Tibial nerve (tissue), 4 donors: ENCODE measurements at regions not wholly inside any gene's neighbourhood (a gene's known extent, or its start where the extent isn't known, plus 50 kb on each side); places are given as distances from the start of the nearest gene placed in this dataset.
"Not testable (repeated sequence)": the region's sequence is repeated elsewhere in the genome, so short reads cannot be mapped to it uniquely, and the experiment has no call there.

ENCODE experiments used
- DNase-seq, 2 donors: peaks; one replicate each; pipeline ENCODE4 v3.0.0-alpha.2; 2019; ENCODE audit warnings: low spot score in 2 of 2
- H3K27ac ChIP-seq, 4 donors: fragments of 200-600 bp; sonication (generic) in 3 of 4; one replicate each; pipeline ENCODE4 v1.5.1; 2017 to 2019; ENCODE audit warnings: mild to moderate bottlenecking in 1 of 4
- H3K27me3 ChIP-seq, 2 donors: fragments of 200-600 bp; sonication (generic) in 1 of 2; one replicate each; pipeline versions ENCODE4 v1.5.1 to v1.6.0; 2017 to 2019
- H3K36me3 ChIP-seq, 3 donors: fragments of 200-600 bp; sonication (generic); one replicate each; pipeline ENCODE4 v1.5.1; 2018 to 2019
- H3K4me1 ChIP-seq, 4 donors: fragments of 200-600 bp; sonication (generic) in 3 of 4; one replicate each; pipeline ENCODE4 v1.5.1; 2017 to 2019
- H3K4me3 ChIP-seq, 4 donors: fragments of 200-600 bp; sonication (generic) in 3 of 4; one replicate each; pipeline ENCODE4 v1.5.1; 2017 to 2019; ENCODE audit warnings: mild to moderate bottlenecking in 1 of 4, moderate library complexity in 1 of 4
- H3K9me3 ChIP-seq, 4 donors: fragments of 200-600 bp; sonication (generic) in 3 of 4; one replicate each; pipeline ENCODE4 v1.5.1; 2017 to 2019
- EP300 ChIP-seq, 2 donors: sonication (generic); formaldehyde crosslinking; IDR thresholded peaks; one replicate each; pipeline ENCODE4 v1.6.1; 2017; ENCODE audit warnings: antibody characterized with exemption in 2 of 2, mild to moderate bottlenecking in 1 of 2
- POLR2A ChIP-seq, 2 donors: fragments of 450-650 bp; IDR thresholded peaks; one replicate each; pipeline ENCODE4 v1.6.1; 2017; ENCODE audit warnings: antibody characterized with exemption in 2 of 2, mild to moderate bottlenecking in 2 of 2, moderate library complexity in 2 of 2
- WGBS, 2 donors: methylation state at CpG; one replicate each; pipeline ENCODE4 v1.1.5; 2018; 5-methylcytosine and 5-hydroxymethylcytosine counted together
- TF ChIP-seq, protein P1 (sequence below), 5 experiments: fragments of 200-600 bp in 3 of 5; fragments of 450-650 bp in 2 of 5; sonication (generic) in 3 of 5; IDR thresholded peaks; one replicate each; pipeline ENCODE4 v1.5.1; 2016 to 2019; ENCODE audit warnings: antibody characterized with exemption in 5 of 5, mild to moderate bottlenecking in 3 of 5, moderate library complexity in 2 of 5

DNA sequence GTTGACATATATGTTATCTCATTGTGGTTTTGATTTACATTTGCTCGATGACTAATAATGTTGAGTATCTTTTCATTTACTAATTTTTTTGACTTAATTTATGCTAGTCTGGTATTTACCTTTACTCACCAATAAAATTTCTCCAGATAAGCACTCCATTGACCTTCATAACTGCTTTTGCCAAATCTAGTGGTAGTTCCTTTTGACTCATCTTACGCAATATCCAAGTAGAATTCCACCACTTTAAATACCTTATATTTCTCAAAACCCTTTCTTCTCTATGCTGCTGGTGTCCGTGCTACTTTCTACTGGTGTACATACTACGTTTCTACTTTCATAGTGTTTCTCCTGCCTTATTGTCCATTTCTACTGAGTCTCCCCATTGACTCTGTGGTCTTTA, 407.6 kb upstream of the SPHKAP start:
- TF ChIP-seq, protein P1, sequence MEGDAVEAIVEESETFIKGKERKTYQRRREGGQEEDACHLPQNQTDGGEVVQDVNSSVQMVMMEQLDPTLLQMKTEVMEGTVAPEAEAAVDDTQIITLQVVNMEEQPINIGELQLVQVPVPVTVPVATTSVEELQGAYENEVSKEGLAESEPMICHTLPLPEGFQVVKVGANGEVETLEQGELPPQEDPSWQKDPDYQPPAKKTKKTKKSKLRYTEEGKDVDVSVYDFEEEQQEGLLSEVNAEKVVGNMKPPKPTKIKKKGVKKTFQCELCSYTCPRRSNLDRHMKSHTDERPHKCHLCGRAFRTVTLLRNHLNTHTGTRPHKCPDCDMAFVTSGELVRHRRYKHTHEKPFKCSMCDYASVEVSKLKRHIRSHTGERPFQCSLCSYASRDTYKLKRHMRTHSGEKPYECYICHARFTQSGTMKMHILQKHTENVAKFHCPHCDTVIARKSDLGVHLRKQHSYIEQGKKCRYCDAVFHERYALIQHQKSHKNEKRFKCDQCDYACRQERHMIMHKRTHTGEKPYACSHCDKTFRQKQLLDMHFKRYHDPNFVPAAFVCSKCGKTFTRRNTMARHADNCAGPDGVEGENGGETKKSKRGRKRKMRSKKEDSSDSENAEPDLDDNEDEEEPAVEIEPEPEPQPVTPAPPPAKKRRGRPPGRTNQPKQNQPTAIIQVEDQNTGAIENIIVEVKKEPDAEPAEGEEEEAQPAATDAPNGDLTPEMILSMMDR (IDR thresholded peaks at IDR 0.05): no peak
- TF ChIP-seq POLR2A (IDR thresholded peaks at IDR 0.05): no peak
- no peak for TF ChIP-seq EP300 (IDR thresholded peaks at IDR 0.05)
- no peak overlapping the region for H3K4me3 ChIP-seq
- DNase-seq: no peak
- no peaks in the 10 kb centered on the region for H3K9me3 ChIP-seq
- no peaks in the 10 kb centered on the region for H3K36me3 ChIP-seq
- 71 to 72% methylated on average over 4 of the region's 4 CpGs for WGBS, 2 donors
- H3K4me1 ChIP-seq: no peaks in the 10 kb centered on the region
- H3K27me3 ChIP-seq: no peaks in the 10 kb centered on the region
- H3K27ac ChIP-seq: no peak overlapping the region

DNA sequence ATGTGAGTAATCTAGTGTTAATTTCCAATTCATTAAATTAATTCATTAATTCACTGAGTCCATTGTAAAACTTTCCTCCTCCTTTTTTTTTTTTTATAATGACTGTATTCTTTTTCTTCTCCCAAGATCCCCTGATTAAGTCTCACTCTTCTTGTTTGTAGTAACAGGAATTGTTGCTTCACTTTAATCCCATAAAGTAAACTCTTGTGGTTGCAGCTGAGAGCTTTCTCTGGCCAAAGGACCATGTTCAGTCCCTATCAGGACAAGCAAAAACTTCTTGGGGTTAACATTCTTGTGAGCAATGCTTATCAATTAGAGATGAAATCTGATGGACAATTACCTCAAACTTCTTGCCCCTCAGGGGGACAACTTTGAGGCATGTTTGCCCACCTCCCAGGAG, 400.2 kb upstream of the SPHKAP start:
- Histone ChIP-seq H3K27me3 (no peaks in the 10 kb centered on the region), H3K27ac (no peak overlapping the region), H3K4me3 (no peak overlapping the region), H3K4me1 (no peaks in the 10 kb centered on the region), H3K9me3 (no peaks in the 10 kb centered on the region), H3K36me3 (no peaks in the 10 kb centered on the region)
- DNase-seq: no peak
- TF ChIP-seq, protein P1 (IDR thresholded peaks at IDR 0.05): no peak
- TF ChIP-seq EP300 (IDR thresholded peaks at IDR 0.05): no peak

DNA sequence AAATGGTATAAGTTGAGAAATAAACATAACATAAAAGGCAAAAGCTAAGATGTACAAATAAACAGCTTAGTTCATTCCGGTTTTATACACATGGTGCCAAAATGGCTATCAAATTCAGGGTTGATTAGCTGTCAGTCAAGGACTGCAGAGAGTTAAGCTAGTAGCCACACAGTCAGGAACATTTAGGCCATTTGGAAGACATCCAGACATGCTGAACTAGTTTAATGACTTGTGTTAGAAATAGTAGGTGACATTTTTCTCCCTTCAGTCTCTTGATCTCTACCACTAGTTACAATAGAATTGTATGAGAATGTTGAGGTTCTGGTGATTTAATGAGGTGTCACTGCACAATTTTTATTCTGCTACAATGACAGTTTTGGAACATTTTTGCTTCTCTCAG, 394.4 kb upstream of the SPHKAP start:
- Histone ChIP-seq H3K36me3 (no peaks in the 10 kb centered on the region), H3K4me1 (no peaks in the 10 kb centered on the region), H3K9me3 (no peaks in the 10 kb centered on the region), H3K27me3 (no peaks in the 10 kb centered on the region), H3K27ac (no peak overlapping the region), H3K4me3 (no peak overlapping the region)
- 65 to 88% methylated on average over 1 of the region's 1 CpG for WGBS, 2 donors
- DNase-seq: no peak
- TF ChIP-seq EP300 (IDR thresholded peaks at IDR 0.05) (no peak), POLR2A (IDR thresholded peaks at IDR 0.05) (no peak)
- TF ChIP-seq, protein P1 (IDR thresholded peaks at IDR 0.05): no peak

DNA sequence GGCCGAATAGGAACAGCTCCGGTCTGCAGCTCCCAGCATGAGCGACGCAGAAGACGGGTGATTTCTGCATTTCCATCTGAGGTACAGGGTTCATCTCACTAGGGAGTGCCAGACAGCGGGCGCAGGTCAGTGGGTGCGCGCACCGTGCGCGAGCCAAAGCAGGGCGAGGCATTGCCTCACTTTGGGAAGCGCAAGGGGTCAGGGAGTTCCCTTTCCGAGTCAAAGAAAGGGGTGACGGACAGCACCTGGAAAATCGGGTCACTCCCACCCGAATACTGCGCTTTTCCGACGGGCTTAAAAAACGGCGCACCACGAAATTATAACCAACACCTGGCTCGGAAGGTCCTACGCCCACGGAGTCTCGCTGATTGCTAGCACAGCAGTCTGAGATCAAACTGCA, 386.8 kb upstream of the SPHKAP start:
- H3K4me1 ChIP-seq, DNase-seq: not testable (repeated sequence)
- WGBS, 2 donors: 87 to 91% methylated on average over 28 of the region's 28 CpGs

DNA sequence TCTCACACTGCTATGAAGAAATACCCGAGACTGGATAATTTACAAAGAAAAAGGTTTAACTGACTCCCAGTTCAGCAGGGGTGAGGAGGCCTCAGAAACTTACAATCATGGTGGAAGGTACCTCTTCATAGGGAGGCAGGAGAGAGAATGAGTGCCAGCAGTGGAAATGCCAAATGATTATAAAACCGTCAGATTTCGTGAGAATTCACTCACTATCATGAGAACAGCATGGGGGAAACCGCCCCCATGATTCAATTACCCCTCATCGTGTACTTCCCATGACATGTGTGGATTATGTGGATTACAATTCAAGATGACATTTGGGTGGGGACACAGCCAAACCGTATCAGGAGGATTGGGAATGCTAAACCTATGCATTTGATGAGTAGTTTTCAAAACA, 380.3 kb upstream of the SPHKAP start:
- no peaks in the 10 kb centered on the region for H3K36me3 ChIP-seq
- no peaks in the 10 kb centered on the region for H3K27me3 ChIP-seq
- H3K4me1 ChIP-seq: no peaks in the 10 kb centered on the region
- whole genome bisulfite sequencing, 2 donors: 81 to 85% methylated on average over 6 of the region's 6 CpGs
- no peaks in the 10 kb centered on the region for H3K9me3 ChIP-seq
- no peak overlapping the region for H3K27ac ChIP-seq
- H3K4me3 ChIP-seq: no peak overlapping the region
- no peak for TF ChIP-seq EP300 (IDR thresholded peaks at IDR 0.05)
- TF ChIP-seq, protein P1 (IDR thresholded peaks at IDR 0.05): no peak
- TF ChIP-seq POLR2A (IDR thresholded peaks at IDR 0.05): no peak
- no peak for DNase-seq

More for the DNA sequence above, 386.8 kb upstream of the SPHKAP start:
- H3K4me3 ChIP-seq, H3K36me3 ChIP-seq, H3K27ac ChIP-seq, H3K27me3 ChIP-seq, H3K9me3 ChIP-seq: not testable (repeated sequence)

DNA sequence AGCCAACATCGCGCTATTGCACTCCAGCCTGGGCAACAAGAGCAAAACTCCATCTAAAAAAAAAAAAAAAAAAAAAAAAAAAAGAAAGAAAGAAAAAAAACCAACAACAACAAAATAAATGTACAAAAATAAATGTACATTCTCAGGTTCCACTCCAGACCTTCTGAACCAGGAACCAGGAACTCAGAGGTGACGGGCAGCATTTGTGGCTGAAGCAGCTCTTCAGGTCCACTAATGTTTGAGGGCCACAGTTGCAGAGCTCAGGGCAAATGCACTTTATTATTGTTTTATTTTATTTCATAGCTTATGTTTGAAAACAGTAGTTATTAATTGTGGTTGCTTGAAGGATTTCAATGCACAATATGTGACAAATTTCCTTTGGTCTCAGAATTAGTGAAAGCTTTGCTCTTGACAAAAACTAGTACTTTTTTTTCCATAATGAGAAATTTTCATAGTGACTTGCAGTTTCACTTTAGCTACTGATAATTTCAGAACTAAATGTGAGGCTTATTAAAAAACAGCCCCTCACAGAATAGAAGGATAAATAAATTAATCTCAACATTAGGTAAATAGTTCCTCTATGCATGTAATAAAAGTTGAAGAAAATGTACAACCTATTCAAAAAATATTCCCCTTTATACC, 378.4 kb upstream of the SPHKAP start:
- TF ChIP-seq, protein P1 (IDR thresholded peaks at IDR 0.05): no peak
- no peak for TF ChIP-seq EP300 (IDR thresholded peaks at IDR 0.05)
- no peak for TF ChIP-seq POLR2A (IDR thresholded peaks at IDR 0.05)

More for the DNA sequence above, 378.4 kb upstream of the SPHKAP start:
- Histone ChIP-seq H3K27ac (no peak overlapping the region), H3K36me3 (no peaks in the 10 kb centered on the region), H3K4me3 (no peak overlapping the region), H3K9me3 (no peaks in the 10 kb centered on the region), H3K27me3 (no peaks in the 10 kb centered on the region), H3K4me1 (no peaks in the 10 kb centered on the region)
- WGBS, 2 donors: 94% methylated on average over 3 of the region's 3 CpGs
- no peak for DNase-seq
